Ishikawa (cell line): ENCODE measurements at regions not wholly inside any gene's neighbourhood (a gene's known extent, or its start where the extent isn't known, plus 50 kb on each side); places are given as distances from the start of the nearest gene placed in this dataset.

Experiments used
- CEBPB ChIP-seq: IDR thresholded peaks from 2 replicates; pipeline ENCODE4 v1.6.1; 2012
- CREB1 ChIP-seq: IDR thresholded peaks from 2 replicates; pipeline ENCODE4 v1.6.1; 2012; ENCODE audit warnings: low read depth
- EGR1 ChIP-seq: IDR thresholded peaks from 2 replicates; pipeline ENCODE4 v1.6.1; 2012
- EP300 ChIP-seq: IDR thresholded peaks from 2 replicates; pipeline ENCODE4 v1.6.1; 2012; ENCODE audit warnings: borderline replicate concordance
- FOXM1 ChIP-seq: IDR thresholded peaks from 2 replicates; pipeline ENCODE4 v1.6.1; 2012; ENCODE audit warnings: low read depth, borderline replicate concordance
- NFIC ChIP-seq: IDR thresholded peaks from 2 replicates; pipeline ENCODE4 v1.6.1; 2012
- RAD21 ChIP-seq: IDR thresholded peaks from 2 replicates; pipeline ENCODE4 v1.6.1; 2012; ENCODE audit warnings: low read depth
- REST ChIP-seq: IDR thresholded peaks from 2 replicates; pipeline ENCODE4 v1.6.1; 2012; ENCODE audit warnings: low read depth, mild to moderate bottlenecking
- TAF1 ChIP-seq: IDR thresholded peaks from 2 replicates; pipeline ENCODE4 v1.6.1; 2012; ENCODE audit warnings: low read depth, mild to moderate bottlenecking
- TCF12 ChIP-seq: IDR thresholded peaks from 2 replicates; pipeline ENCODE4 v1.6.1; 2012; ENCODE audit warnings: low read depth
- TEAD4 ChIP-seq: IDR thresholded peaks from 2 replicates; pipeline ENCODE4 v1.6.1; 2012
- USF1 ChIP-seq: IDR thresholded peaks from 2 replicates; pipeline ENCODE4 v1.6.1; 2012
- YY1 ChIP-seq: IDR thresholded peaks from 2 replicates; pipeline ENCODE4 v1.6.1; 2012; ENCODE audit warnings: low read depth
- ZBTB7A ChIP-seq: IDR thresholded peaks from 2 replicates; pipeline ENCODE4 v1.6.1; 2012; ENCODE audit warnings: low read depth
- TF ChIP-seq, protein P1 (sequence below): IDR thresholded peaks from 2 replicates; pipeline ENCODE4 v1.6.1; 2012

- TF ChIP-seq EP300 (no peak), YY1 (no peak), RAD21 (no peak), TEAD4 (no peak), NFIC (no peak), FOXM1 (no peak), EGR1 (no peak), CEBPB (no peak), TCF12 (no peak), USF1 (no peak), ZBTB7A (no peak), CREB1 (no peak)
Measured at GRCh38 chr6:16933961-16934360, 167.9 kb upstream of the STMND1 start.

DNA sequence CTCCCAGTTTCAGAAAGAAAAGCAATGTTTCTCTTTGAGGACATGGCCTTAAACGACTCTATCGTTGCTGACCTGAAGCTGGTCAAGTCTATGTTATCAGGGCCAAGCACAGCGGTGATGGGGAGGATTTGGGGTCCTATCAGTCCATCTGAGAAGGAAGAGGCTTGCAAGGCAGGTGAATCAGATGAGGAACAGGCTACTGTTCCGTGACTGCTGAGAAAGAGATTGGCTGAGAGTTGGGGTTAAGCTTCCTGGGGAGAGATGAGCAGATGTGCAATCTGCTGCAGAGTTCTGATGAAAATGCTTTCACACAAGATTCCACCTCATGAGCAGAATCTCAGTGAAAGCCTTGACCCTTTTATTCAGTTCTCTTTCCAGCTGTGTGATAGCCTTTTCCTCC, 168.3 kb upstream of the STMND1 start:
- TF ChIP-seq TCF12, result no peak
- no peak for TF ChIP-seq RAD21
- TF ChIP-seq, protein P1, sequence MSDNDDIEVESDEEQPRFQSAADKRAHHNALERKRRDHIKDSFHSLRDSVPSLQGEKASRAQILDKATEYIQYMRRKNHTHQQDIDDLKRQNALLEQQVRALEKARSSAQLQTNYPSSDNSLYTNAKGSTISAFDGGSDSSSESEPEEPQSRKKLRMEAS, result no peak
- no peak for TF ChIP-seq EGR1
- TF ChIP-seq TAF1, result no peak
- no peak for TF ChIP-seq ZBTB7A
- TF ChIP-seq CEBPB, result no peak
- no peak for TF ChIP-seq YY1
- TF ChIP-seq NFIC, result no peak
- no peak for TF ChIP-seq EP300
- TF ChIP-seq REST, result no peak
- TF ChIP-seq FOXM1, result no peak
- no peak for TF ChIP-seq CREB1
- TF ChIP-seq TEAD4, result no peak
- no peak for TF ChIP-seq USF1

GRCh38 chr6:16932920-16933319, 168.9 kb upstream of the STMND1 start:
- TF ChIP-seq TEAD4, result no peak
- no peak for TF ChIP-seq REST
- no peak for TF ChIP-seq CEBPB
- TF ChIP-seq, protein P1, result no peak
- TF ChIP-seq NFIC, result no peak
- no peak for TF ChIP-seq EGR1
- no peak for TF ChIP-seq CREB1
- no peak for TF ChIP-seq TAF1
- no peak for TF ChIP-seq USF1
- no peak for TF ChIP-seq TCF12
- TF ChIP-seq EP300, result no peak
- no peak for TF ChIP-seq FOXM1
- no peak for TF ChIP-seq RAD21
- TF ChIP-seq ZBTB7A, result no peak
- TF ChIP-seq YY1, result no peak

DNA sequence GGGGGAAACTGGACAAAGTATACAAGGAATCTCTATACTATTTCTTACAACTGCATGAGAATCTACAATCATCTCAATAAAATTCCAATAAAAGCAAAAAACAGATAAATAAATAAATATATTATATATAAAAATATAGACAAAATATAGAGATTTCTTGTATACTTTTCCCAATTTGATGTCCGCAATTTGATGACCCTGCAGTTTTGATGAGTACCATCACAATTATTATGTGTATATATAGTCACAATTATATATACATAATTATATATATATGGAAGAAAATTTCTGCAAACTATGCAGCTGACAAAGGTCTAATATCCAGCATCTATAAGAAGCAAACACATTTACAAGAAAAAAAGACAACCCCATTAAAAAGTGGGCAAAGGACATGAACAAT, 169.2 kb upstream of the ATXN1 start:
- TF ChIP-seq USF1, result no peak
- no peak for TF ChIP-seq CEBPB
- no peak for TF ChIP-seq CREB1
- no peak for TF ChIP-seq YY1
- TF ChIP-seq EGR1, result no peak
- TF ChIP-seq REST, result no peak
- no peak for TF ChIP-seq ZBTB7A
- no peak for TF ChIP-seq RAD21
- no peak for TF ChIP-seq TEAD4
